ENCODE measurements at regions not wholly inside any gene's neighbourhood (a gene's known extent, or its start where the extent isn't known, plus 50 kb on each side); places are given as distances from the start of the nearest gene placed in this dataset.

GRCh38 chr5:167790462-167791260 lies 500.8 kb upstream of the WWC1 start:
- TF ChIP-seq CTCF (IDR thresholded peaks at IDR 0.05; ENCODE audit: poor library complexity): no peak
- TF ChIP-seq EZH2 (IDR thresholded peaks at IDR 0.05; ENCODE audit: borderline replicate concordance): no peak
- TF ChIP-seq EZH2phosphoT487 (IDR thresholded peaks at IDR 0.05; ENCODE audit: low read depth, severe bottlenecking, unreplicated experiment): no peak

Data from hepatocyte (in vitro differentiated cells).